SK-N-MC (cell line): ENCODE measurements at regions not wholly inside any gene's neighbourhood (a gene's known extent, or its start where the extent isn't known, plus 50 kb on each side); places are given as distances from the start of the nearest gene placed in this dataset.

Experiments
- EZH2 ChIP-seq: fragments of 200-600 bp; sonication (generic); IDR thresholded peaks from one replicate; pipeline ENCODE4 v1.6.1; 2017; ENCODE audit warnings: antibody characterized with exemption
- FOXP2 ChIP-seq: optimal IDR thresholded peaks from 2 replicates; pipeline ENCODE3; 2011; ENCODE audit warnings: mild to moderate bottlenecking, moderate library complexity; ENCODE audit not compliant: insufficient read depth; ENCODE audit errors: extremely low read length, control extremely low read depth
- POLR2AphosphoS5 ChIP-seq: IDR thresholded peaks from 2 replicates; pipeline ENCODE4 v1.6.1; 2012; ENCODE audit warnings: mild to moderate bottlenecking, low read depth, low read length, borderline replicate concordance

- TF ChIP-seq EZH2 (no peak), POLR2AphosphoS5 (no peak), FOXP2 (no peak)
These were observed 333.8 kb downstream of the RASEF start for GRCh38 chr9:82729141-82729540.
